DOHH2 (cell line): ENCODE measurements at regions not wholly inside any gene's neighbourhood (a gene's known extent, or its start where the extent isn't known, plus 50 kb on each side); places are given as distances from the start of the nearest gene placed in this dataset.

ENCODE experiments used
- H3F3A ChIP-seq: fragments of 200-600 bp; sonication (generic), shearing (Covaris generic); 2 replicates; pipeline ENCODE4 v1.6.0; 2016; ENCODE audit warnings: antibody characterized with exemption, mild to moderate bottlenecking; ENCODE audit not compliant: control insufficient read depth, insufficient read depth
- H3K27ac ChIP-seq: fragments of 200-600 bp; sonication (generic); 2 replicates; pipeline ENCODE4 v1.5.1; 2014; ENCODE audit warnings: low read depth, mild to moderate bottlenecking, low read length, moderate library complexity
- H3K27me3 ChIP-seq: fragments of 200-600 bp; sonication (generic); 2 replicates; pipeline ENCODE4 v1.6.1; 2014; ENCODE audit warnings: mild to moderate bottlenecking, low read length, mixed read lengths; ENCODE audit not compliant: control insufficient read depth
- H3K36me3 ChIP-seq: fragments of 200-600 bp; sonication (generic); 2 replicates; pipeline ENCODE4 v1.6.1; 2014; ENCODE audit warnings: mild to moderate bottlenecking, low read length, moderate library complexity, mixed read lengths; ENCODE audit not compliant: control insufficient read depth
- H3K4me1 ChIP-seq: fragments of 200-600 bp; sonication (generic); 2 replicates; pipeline ENCODE4 v1.6.1; 2014; ENCODE audit warnings: mild to moderate bottlenecking, low read length, mixed read lengths; ENCODE audit not compliant: control insufficient read depth
- H3K4me2 ChIP-seq: fragments of 200-600 bp; sonication (generic); 2 replicates; pipeline ENCODE4 v1.6.0; 2014; ENCODE audit warnings: mild to moderate bottlenecking, low read length, moderate library complexity
- H3K4me3 ChIP-seq: fragments of 200-600 bp; sonication (generic); 2 replicates; pipeline ENCODE4 v1.5.1; 2014; ENCODE audit warnings: mild to moderate bottlenecking, low read length, mixed read lengths
- H3K79me2 ChIP-seq: fragments of 200-600 bp; sonication (generic); 2 replicates; pipeline ENCODE4 v1.6.1; 2014; ENCODE audit warnings: mild to moderate bottlenecking, low read length, mixed read lengths; ENCODE audit not compliant: control insufficient read depth
- H3K9me2 ChIP-seq: fragments of 200-600 bp; sonication (generic); replicated peaks from 2 replicates; pipeline ENCODE4 v1.6.1; 2014; ENCODE audit warnings: mild to moderate bottlenecking, low read length, mixed read lengths; ENCODE audit not compliant: control insufficient read depth
- H3K9me3 ChIP-seq: fragments of 200-600 bp; sonication (generic); 2 replicates; pipeline ENCODE4 v1.6.1; 2014; ENCODE audit warnings: antibody characterized with exemption, low read length, mixed read lengths; ENCODE audit not compliant: control insufficient read depth, insufficient read depth
- H4K20me1 ChIP-seq: fragments of 200-600 bp; sonication (generic); 2 replicates; pipeline ENCODE4 v1.6.0; 2014; ENCODE audit warnings: low read depth, mild to moderate bottlenecking, antibody characterized with exemption, low read length, moderate library complexity; ENCODE audit not compliant: control insufficient read depth, insufficient read depth
- EZH2phosphoT487 ChIP-seq: fragments of 200-600 bp; sonication (generic); IDR thresholded peaks from 2 replicates; pipeline ENCODE4 v1.6.1; 2017; ENCODE audit warnings: borderline replicate concordance, mild to moderate bottlenecking, antibody characterized with exemption, low read length, moderate library complexity, mixed read lengths
- TF ChIP-seq, protein P1 (sequence below): fragments of 200-600 bp; sonication (generic); IDR thresholded peaks from one replicate; pipeline ENCODE4 v1.5.1; 2014; ENCODE audit warnings: antibody characterized with exemption, mild to moderate bottlenecking, low read depth, low read length; ENCODE audit not compliant: poor library complexity, severe bottlenecking

DNA sequence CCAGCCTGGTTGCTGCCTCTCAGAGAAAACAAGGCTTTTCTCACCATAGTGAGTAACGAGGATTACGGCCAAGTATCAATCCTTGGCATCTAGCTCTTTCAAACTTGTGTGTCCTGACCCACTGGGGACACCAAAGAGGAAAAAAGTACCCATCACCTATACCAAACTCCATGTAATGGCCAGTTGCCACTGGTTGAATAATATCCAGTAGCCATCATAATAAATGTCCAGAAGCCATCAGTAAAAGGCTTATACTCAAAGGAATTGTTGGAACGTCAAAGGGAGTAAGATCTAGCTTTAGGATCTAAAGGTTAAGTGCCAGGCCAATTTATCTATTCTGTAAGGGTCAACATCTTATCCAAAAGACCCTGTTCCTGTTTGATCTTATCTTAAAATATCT lies 91.1 kb downstream of the PTPRS start:
- H3F3A ChIP-seq: no peaks in the 10 kb centered on the region
- TF ChIP-seq EZH2phosphoT487: no peak
- TF ChIP-seq, protein P1, sequence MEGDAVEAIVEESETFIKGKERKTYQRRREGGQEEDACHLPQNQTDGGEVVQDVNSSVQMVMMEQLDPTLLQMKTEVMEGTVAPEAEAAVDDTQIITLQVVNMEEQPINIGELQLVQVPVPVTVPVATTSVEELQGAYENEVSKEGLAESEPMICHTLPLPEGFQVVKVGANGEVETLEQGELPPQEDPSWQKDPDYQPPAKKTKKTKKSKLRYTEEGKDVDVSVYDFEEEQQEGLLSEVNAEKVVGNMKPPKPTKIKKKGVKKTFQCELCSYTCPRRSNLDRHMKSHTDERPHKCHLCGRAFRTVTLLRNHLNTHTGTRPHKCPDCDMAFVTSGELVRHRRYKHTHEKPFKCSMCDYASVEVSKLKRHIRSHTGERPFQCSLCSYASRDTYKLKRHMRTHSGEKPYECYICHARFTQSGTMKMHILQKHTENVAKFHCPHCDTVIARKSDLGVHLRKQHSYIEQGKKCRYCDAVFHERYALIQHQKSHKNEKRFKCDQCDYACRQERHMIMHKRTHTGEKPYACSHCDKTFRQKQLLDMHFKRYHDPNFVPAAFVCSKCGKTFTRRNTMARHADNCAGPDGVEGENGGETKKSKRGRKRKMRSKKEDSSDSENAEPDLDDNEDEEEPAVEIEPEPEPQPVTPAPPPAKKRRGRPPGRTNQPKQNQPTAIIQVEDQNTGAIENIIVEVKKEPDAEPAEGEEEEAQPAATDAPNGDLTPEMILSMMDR: no peak

DNA sequence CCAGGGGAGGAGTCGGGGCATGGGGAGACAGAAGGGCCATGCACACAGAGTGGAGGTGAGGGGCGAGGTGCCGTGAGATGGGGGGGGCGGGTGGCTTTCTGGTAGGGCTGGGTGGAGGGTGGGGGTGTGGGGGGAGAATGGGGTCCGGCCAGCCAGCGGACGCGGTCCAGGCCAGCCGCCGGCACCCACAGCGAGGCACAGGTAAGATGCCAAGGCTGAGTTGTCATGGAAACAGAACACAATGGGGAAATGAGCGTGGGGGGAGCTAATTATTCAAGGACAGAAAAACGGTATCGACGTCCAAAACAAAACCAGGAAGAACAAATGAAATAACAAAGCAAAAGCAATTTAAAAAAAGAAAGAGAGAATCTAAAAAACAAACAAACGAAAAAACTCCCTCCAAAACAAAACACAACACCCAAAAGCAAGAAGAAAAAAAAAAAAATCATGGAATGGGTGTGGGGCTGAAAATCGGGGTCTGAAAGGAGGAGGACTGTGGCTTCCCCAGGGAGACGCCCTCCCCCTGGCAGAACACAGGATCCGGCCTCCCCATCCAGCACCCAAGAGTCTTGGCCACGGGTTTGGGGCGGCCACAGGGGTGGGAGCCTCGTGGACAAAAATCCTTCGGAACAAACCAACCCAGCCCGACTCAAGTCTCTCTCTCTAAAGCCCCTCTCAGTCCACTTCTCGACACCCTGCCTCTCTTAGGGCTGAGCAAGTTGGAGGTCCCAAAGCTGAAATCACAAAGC lies 92.5 kb downstream of the PTPRS start:
- no peaks in the 10 kb centered on the region for H3K9me3 ChIP-seq
- no peaks in the 10 kb centered on the region for H3K36me3 ChIP-seq
- H3K4me2 ChIP-seq: no peak overlapping the region
- no peaks in the 10 kb centered on the region for H4K20me1 ChIP-seq
- no peak overlapping the region for H3K27ac ChIP-seq
- no peaks in the 10 kb centered on the region for H3K9me2 ChIP-seq
- no peaks in the 10 kb centered on the region for H3F3A ChIP-seq
- TF ChIP-seq, protein P1: no peak
- TF ChIP-seq EZH2phosphoT487: no peak
- H3K4me1 ChIP-seq: no peaks in the 10 kb centered on the region
- no peak overlapping the region for H3K4me3 ChIP-seq
- no peaks in the 10 kb centered on the region for H3K27me3 ChIP-seq
- no peaks in the 10 kb centered on the region for H3K79me2 ChIP-seq

More for the DNA sequence above, 91.1 kb downstream of the PTPRS start:
- Histone ChIP-seq H3K27ac (no peak overlapping the region), H3K36me3 (no peaks in the 10 kb centered on the region), H3K79me2 (no peaks in the 10 kb centered on the region), H3K4me2 (no peak overlapping the region), H4K20me1 (no peaks in the 10 kb centered on the region), H3K9me3 (no peaks in the 10 kb centered on the region), H3K27me3 (no peaks in the 10 kb centered on the region), H3K4me3 (no peak overlapping the region), H3K4me1 (no peaks in the 10 kb centered on the region), H3K9me2 (no peaks in the 10 kb centered on the region)

DNA sequence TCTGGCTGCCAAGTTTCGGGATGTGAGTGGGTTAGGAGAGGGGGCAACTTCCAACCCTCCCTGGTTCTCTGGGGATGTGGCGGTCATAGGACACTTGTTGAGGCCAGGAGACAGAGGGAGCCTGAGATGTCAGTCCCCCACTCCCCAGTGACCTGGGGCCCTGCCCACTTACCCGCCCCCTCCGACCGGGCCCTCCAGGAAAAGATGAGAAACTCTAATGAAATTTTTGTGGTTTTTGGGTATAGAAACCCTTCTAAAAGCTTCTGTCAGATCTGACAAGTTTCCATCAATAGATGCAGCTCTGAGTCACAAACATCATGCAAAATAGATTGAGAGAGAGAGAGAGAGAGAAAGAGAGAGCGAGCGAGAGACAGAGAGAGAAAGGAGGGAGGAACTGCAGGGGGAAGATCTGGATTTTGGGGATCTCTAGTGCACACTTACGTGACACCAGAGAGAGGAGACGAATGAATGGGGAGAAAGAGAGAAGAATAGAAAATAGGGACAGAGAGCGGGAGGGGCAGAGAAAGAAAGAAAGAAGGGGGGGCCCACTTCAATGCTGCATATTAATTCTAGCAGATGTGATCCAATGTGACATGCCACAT lies 94.0 kb downstream of the PTPRS start:
- H4K20me1 ChIP-seq: no peaks in the 10 kb centered on the region

More for the DNA sequence above, 94.0 kb downstream of the PTPRS start:
- H3F3A ChIP-seq: no peaks in the 10 kb centered on the region
- H3K36me3 ChIP-seq: no peaks in the 10 kb centered on the region
- H3K79me2 ChIP-seq: no peaks in the 10 kb centered on the region
- H3K4me1 ChIP-seq: no peaks in the 10 kb centered on the region
- H3K27me3 ChIP-seq: no peaks in the 10 kb centered on the region
- H3K27ac ChIP-seq: no peak overlapping the region
- no peaks in the 10 kb centered on the region for H3K9me2 ChIP-seq
- no peak overlapping the region for H3K4me3 ChIP-seq
- H3K4me2 ChIP-seq: no peak overlapping the region
- TF ChIP-seq, protein P1: no peak
- no peak for TF ChIP-seq EZH2phosphoT487
- H3K9me3 ChIP-seq: no peaks in the 10 kb centered on the region
